ENCODE measurements at regions not wholly inside any gene's neighbourhood (a gene's known extent, or its start where the extent isn't known, plus 50 kb on each side); places are given as distances from the start of the nearest gene placed in this dataset.

GRCh38 chr4:84324303-84325245 lies 174.5 kb downstream of the NKX6-1 start:
- no peak overlapping the region for H3K4me2 ChIP-seq (ENCODE audit: unreplicated experiment)
- H3K27ac ChIP-seq = no peak overlapping the region
- H3K4me1 ChIP-seq (ENCODE audit: insufficient read depth) = no peaks in the 10 kb centered on the region
- in situ Hi-C loops (cut with MboI) = no loop called here
- no peaks in the 10 kb centered on the region for H3K9me2 ChIP-seq (ENCODE audit: insufficient read depth)
- H3K9me3 ChIP-seq (ENCODE audit: low read depth) = no peaks in the 10 kb centered on the region
- H3K4me3 ChIP-seq = no peak overlapping the region
- TF ChIP-seq EZH2 (IDR thresholded peaks at IDR 0.05; ENCODE audit: insufficient read depth, poor library complexity, severe bottlenecking) = no peak
- no peak for TF ChIP-seq EZH2phosphoT487 (IDR thresholded peaks at IDR 0.05; ENCODE audit: insufficient read depth, low read depth)
- no peak overlapping the region for H2AFZ ChIP-seq
- H3K27me3 ChIP-seq (replicated peaks; ENCODE audit: insufficient read depth) = no peaks in the 10 kb centered on the region
- no peak overlapping the region for H3K9ac ChIP-seq
- no peak for DNase-seq
- 10 to 11% methylated on average over 14 to 16 of the region's 16 CpGs for WGBS, 2 experiments (ENCODE audit: low coverage in 1 of 2, low lambda C conversion rate in 2 of 2, missing lambda C conversion rate in 2 of 2)
- H3K79me2 ChIP-seq (ENCODE audit: insufficient read depth) = no peaks in the 10 kb centered on the region
- H3K36me3 ChIP-seq (ENCODE audit: low read depth) = no peaks in the 10 kb centered on the region
- no peaks in the 10 kb centered on the region for H4K20me1 ChIP-seq (ENCODE audit: insufficient read depth)
- no peaks in the 10 kb centered on the region for H3F3A ChIP-seq (ENCODE audit: insufficient read depth)

- H3K36me3 ChIP-seq (ENCODE audit: low read depth) = no peaks in the 10 kb centered on the region
- WGBS, 2 experiments (ENCODE audit: low coverage in 1 of 2, low lambda C conversion rate in 2 of 2, missing lambda C conversion rate in 2 of 2) = 16 to 17% methylated on average over 4 of the region's 4 CpGs
- no peak overlapping the region for H2AFZ ChIP-seq
- H3F3A ChIP-seq (ENCODE audit: insufficient read depth) = no peaks in the 10 kb centered on the region
- no peaks in the 10 kb centered on the region for H3K79me2 ChIP-seq (ENCODE audit: insufficient read depth)
- DNase-seq = peak; percentile 55
- no peak overlapping the region for H3K4me2 ChIP-seq (ENCODE audit: unreplicated experiment)
- no peak overlapping the region for H3K9ac ChIP-seq
- no peak overlapping the region for H3K4me3 ChIP-seq
- H3K4me1 ChIP-seq (ENCODE audit: insufficient read depth) = no peaks in the 10 kb centered on the region
- no peaks in the 10 kb centered on the region for H3K9me2 ChIP-seq (ENCODE audit: insufficient read depth)
- H3K27me3 ChIP-seq (replicated peaks; ENCODE audit: insufficient read depth) = no peaks in the 10 kb centered on the region
- TF ChIP-seq EZH2 (IDR thresholded peaks at IDR 0.05; ENCODE audit: insufficient read depth, poor library complexity, severe bottlenecking) (no peak), EZH2phosphoT487 (IDR thresholded peaks at IDR 0.05; ENCODE audit: insufficient read depth, low read depth) (no peak)
- H3K27ac ChIP-seq = no peak overlapping the region
- in situ Hi-C loops (cut with MboI) = no loop called here
- H4K20me1 ChIP-seq (ENCODE audit: insufficient read depth) = no peaks in the 10 kb centered on the region
- H3K9me3 ChIP-seq (ENCODE audit: low read depth) = no peaks in the 10 kb centered on the region
Observed at GRCh38 chr4:84319124-84319523, 180.0 kb downstream of the NKX6-1 start.

GRCh38 chr4:84317513-84317912 lies 181.6 kb downstream of the NKX6-1 start:
- in situ Hi-C loops (cut with MboI) = no loop called here
- DNase-seq = no peak

GRCh38 chr4:84312426-84313012 lies 186.6 kb downstream of the NKX6-1 start:
- H3K27me3 ChIP-seq (replicated peaks; ENCODE audit: insufficient read depth) = no peaks in the 10 kb centered on the region
- no peaks in the 10 kb centered on the region for H3K9me2 ChIP-seq (ENCODE audit: insufficient read depth)
- H4K20me1 ChIP-seq (ENCODE audit: insufficient read depth) = no peaks in the 10 kb centered on the region
- no peaks in the 10 kb centered on the region for H3K9me3 ChIP-seq (ENCODE audit: low read depth)
- no peaks in the 10 kb centered on the region for H3K79me2 ChIP-seq (ENCODE audit: insufficient read depth)
- TF ChIP-seq EZH2 (IDR thresholded peaks at IDR 0.05; ENCODE audit: insufficient read depth, poor library complexity, severe bottlenecking) (no peak), EZH2phosphoT487 (IDR thresholded peaks at IDR 0.05; ENCODE audit: insufficient read depth, low read depth) (no peak)
- WGBS, 2 experiments (ENCODE audit: low coverage in 1 of 2, low lambda C conversion rate in 2 of 2, missing lambda C conversion rate in 2 of 2) = 19 to 22% methylated on average over 6 of the region's 6 CpGs
- no peak for DNase-seq
- no peak overlapping the region for H3K4me2 ChIP-seq (ENCODE audit: unreplicated experiment)
- in situ Hi-C loops (cut with MboI) = no loop called here
- no peaks in the 10 kb centered on the region for H3K4me1 ChIP-seq (ENCODE audit: insufficient read depth)
- no peak overlapping the region for H2AFZ ChIP-seq
- H3K9ac ChIP-seq = no peak overlapping the region
- no peak overlapping the region for H3K4me3 ChIP-seq
- no peaks in the 10 kb centered on the region for H3F3A ChIP-seq (ENCODE audit: insufficient read depth)
- no peak overlapping the region for H3K27ac ChIP-seq
- no peaks in the 10 kb centered on the region for H3K36me3 ChIP-seq (ENCODE audit: low read depth)

More at GRCh38 chr4:84317513-84317912, 181.6 kb downstream of the NKX6-1 start:
- no peaks in the 10 kb centered on the region for H3K9me2 ChIP-seq (ENCODE audit: insufficient read depth)
- H2AFZ ChIP-seq = no peak overlapping the region
- H3K36me3 ChIP-seq (ENCODE audit: low read depth) = no peaks in the 10 kb centered on the region
- TF ChIP-seq EZH2 (IDR thresholded peaks at IDR 0.05; ENCODE audit: insufficient read depth, poor library complexity, severe bottlenecking) (no peak), EZH2phosphoT487 (IDR thresholded peaks at IDR 0.05; ENCODE audit: insufficient read depth, low read depth) (no peak)
- H3K79me2 ChIP-seq (ENCODE audit: insufficient read depth) = no peaks in the 10 kb centered on the region
- no peak overlapping the region for H3K4me2 ChIP-seq (ENCODE audit: unreplicated experiment)
- H3F3A ChIP-seq (ENCODE audit: insufficient read depth) = no peaks in the 10 kb centered on the region
- no peaks in the 10 kb centered on the region for H4K20me1 ChIP-seq (ENCODE audit: insufficient read depth)
- no peak overlapping the region for H3K9ac ChIP-seq
- H3K27ac ChIP-seq = no peak overlapping the region
- H3K9me3 ChIP-seq (ENCODE audit: low read depth) = no peaks in the 10 kb centered on the region
- H3K4me1 ChIP-seq (ENCODE audit: insufficient read depth) = no peaks in the 10 kb centered on the region
- H3K27me3 ChIP-seq (replicated peaks; ENCODE audit: insufficient read depth) = no peaks in the 10 kb centered on the region
- no peak overlapping the region for H3K4me3 ChIP-seq
